A549 (cell line): ENCODE measurements at regions not wholly inside any gene's neighbourhood (a gene's known extent, or its start where the extent isn't known, plus 50 kb on each side); places are given as distances from the start of the nearest gene placed in this dataset.

Source experiments
- ATAC-seq, 2 experiments: fragments of 200-7000 bp in 1 of 2; fragments of >200 bp in 1 of 2; cut with Nextera tagmentation in 1 of 2; cut with Tn5 transposase in 1 of 2; 3 replicates each; pipeline versions ENCODE4 v1.8.0 to v1.9.1; 2018 to 2020; ENCODE audit warnings: mild to moderate bottlenecking in 1 of 2, moderate library complexity in 1 of 2
- CTCF ChIA-PET: fragments of 300-600 bp; sonication (Branson Sonifier 250); formaldehyde crosslinking; extraction: SDS; loops from one replicate; lab custom pipeline; 2021; ENCODE audit warnings: antibody characterized with exemption, inconsistent platforms; lab: Yijun Ruan, JAX
- POLR2A ChIA-PET: fragments of 350-600 bp; formaldehyde crosslinking; extraction: SDS; loops from one replicate; lab custom pipeline; 2021; ENCODE audit warnings: antibody characterized with exemption, inconsistent platforms; lab: Yijun Ruan, JAX
- DNase-seq, 2 experiments: peaks; one replicate each; pipeline versions ENCODE4 v3.0.0 to v3.0.0-alpha.2; 2011 to 2016; ENCODE audit warnings: low read depth in 1 of 2, low spot score in 1 of 2
- FAIRE-seq: peaks from 2 replicates; lab custom pipeline; 2011; peaks lifted over from hg19 to GRCh38; lab: Jason Lieb, UNC
- H3K27ac ChIP-seq, 2 experiments: fragments of >200 bp; sonication (Bioruptor Twin); formaldehyde crosslinking; 3 replicates each; pipeline ENCODE4 v1.5.1; 2016 to 2017
- H3K4me1 ChIP-seq: fragments of >200 bp; sonication (Bioruptor Twin); formaldehyde crosslinking; 3 replicates; pipeline ENCODE4 v1.6.1; 2016
- H3K4me2 ChIP-seq: fragments of >200 bp; sonication (Bioruptor Twin); formaldehyde crosslinking; 3 replicates; pipeline ENCODE4 v1.6.1; 2016
- H3K4me3 ChIP-seq: fragments of >200 bp; sonication (Bioruptor Twin); formaldehyde crosslinking; 3 replicates; pipeline ENCODE4 v1.5.1; 2016
- H3K9me3 ChIP-seq: fragments of >200 bp; sonication (Bioruptor Twin); formaldehyde crosslinking; 3 replicates; pipeline ENCODE4 v1.6.1; 2016
- CBX8 ChIP-seq: fragments of 200-600 bp; sonication (generic); IDR thresholded peaks from 2 replicates; pipeline ENCODE4 v1.6.1; 2016
- CHD2 ChIP-seq: fragments of 150-350 bp; IDR thresholded peaks from 2 replicates; pipeline ENCODE4 v1.6.1; 2014; ENCODE audit warnings: low read length; ENCODE audit not compliant: partially characterized antibody
- EP300 ChIP-seq, 2 experiments: fragments of >200 bp; sonication (Bioruptor Twin); formaldehyde crosslinking; IDR thresholded peaks; 2 replicates in 1 of 2; 3 replicates in 1 of 2; pipeline ENCODE4 v1.6.1; 2016 to 2017
- FOXS1 ChIP-seq: fragments of 250-450 bp; sonication (Bioruptor Pico); IDR thresholded peaks from 2 replicates; pipeline ENCODE4 v1.5.0; 2020; ENCODE audit warnings: mild to moderate bottlenecking, moderate library complexity
- HOXB5 ChIP-seq: fragments of 250-450 bp; sonication (Bioruptor Pico); IDR thresholded peaks from 2 replicates; pipeline ENCODE4 v1.5.0; 2020; ENCODE audit warnings: mild to moderate bottlenecking, moderate library complexity
- JUNB ChIP-seq: fragments of >200 bp; sonication (Bioruptor Twin); formaldehyde crosslinking; IDR thresholded peaks from 2 replicates; pipeline ENCODE4 v1.6.1; 2016
- MAZ ChIP-seq: fragments of 150-350 bp; IDR thresholded peaks from 2 replicates; pipeline ENCODE4 v1.6.1; 2014; ENCODE audit warnings: antibody characterized with exemption, low read depth, low read length, borderline replicate concordance
- NFE2L2 ChIP-seq: fragments of 150-350 bp; conservative IDR thresholded peaks from 2 replicates; pipeline ENCODE4 v1.6.1; 2014; ENCODE audit warnings: low read length
- NR3C1 ChIP-seq: fragments of >200 bp; sonication (Bioruptor Twin); formaldehyde crosslinking; IDR thresholded peaks from 3 replicates; pipeline ENCODE4 v1.6.1; 2017
- SREBF2 ChIP-seq: fragments of 450-650 bp; IDR thresholded peaks from 2 replicates; pipeline ENCODE4 v1.6.1; 2014; ENCODE audit warnings: mild to moderate bottlenecking, moderate library complexity
- ZFP36 ChIP-seq: fragments of 450-650 bp; IDR thresholded peaks from 2 replicates; pipeline ENCODE4 v1.6.1; 2014; ENCODE audit warnings: borderline replicate concordance; ENCODE audit not compliant: partially characterized antibody
- ZNF302 ChIP-seq: fragments of 250-450 bp; sonication (Bioruptor Pico); IDR thresholded peaks from 2 replicates; pipeline ENCODE4 v1.9.0; 2021; ENCODE audit warnings: inconsistent platforms, mild to moderate bottlenecking, moderate library complexity
- WGBS: methylation state at CpG from one replicate; pipeline ENCODE4 v1.1.6; 2017; ENCODE audit errors: missing lambda C conversion rate; 5-methylcytosine and 5-hydroxymethylcytosine counted together
- TF ChIP-seq, protein P1 (sequence below): IDR thresholded peaks from 2 replicates; pipeline ENCODE4 v1.6.1; 2012
- TF ChIP-seq, protein P2 (sequence below): fragments of >200 bp; sonication (Bioruptor Twin); formaldehyde crosslinking; IDR thresholded peaks from 3 replicates; pipeline ENCODE4 v1.6.1; 2016
- TF ChIP-seq, protein P3 (sequence below): fragments of >200 bp; sonication (Bioruptor Twin); formaldehyde crosslinking; IDR thresholded peaks from 3 replicates; pipeline ENCODE4 v1.5.1; 2016
- TF ChIP-seq, protein P4 (sequence below): IDR thresholded peaks from 2 replicates; pipeline ENCODE4 v1.6.1; 2012
- TF ChIP-seq, protein P5 (sequence below): fragments of 450-650 bp; IDR thresholded peaks from 2 replicates; pipeline ENCODE4 v1.6.1; 2014; ENCODE audit warnings: antibody characterized with exemption
- TF ChIP-seq, protein P6 (sequence below): fragments of 200-600 bp; sonication (generic); IDR thresholded peaks from 2 replicates; pipeline ENCODE4 v1.6.1; 2016; ENCODE audit warnings: antibody characterized with exemption, mild to moderate bottlenecking, moderate library complexity

DNA sequence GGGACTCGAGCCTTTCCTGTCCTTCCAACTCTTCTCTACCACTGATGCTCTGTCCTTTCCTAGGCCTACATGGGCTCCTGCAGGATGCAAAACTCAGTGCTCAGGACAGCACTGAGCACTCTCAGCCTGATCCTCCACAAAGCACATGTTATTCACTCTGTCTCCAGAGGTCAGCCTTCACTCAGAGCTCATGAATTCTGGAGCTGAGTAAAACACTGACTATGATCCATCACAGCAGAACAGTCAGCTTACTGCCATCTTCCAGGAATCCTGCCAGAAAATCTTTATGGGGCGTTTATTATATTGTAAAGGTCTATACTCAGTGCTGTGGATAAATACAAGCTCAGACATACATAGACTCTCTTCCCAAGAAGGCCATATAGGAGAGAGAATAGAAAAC, 121.5 kb upstream of the CPEB2 start:
- H3K9me3 ChIP-seq: no peaks in the 10 kb centered on the region
- WGBS: 58% methylated on average over 2 of the region's 2 CpGs
- H3K4me1 ChIP-seq: 0 out of 3 replicates have a peak, but pooled peaks cover 8% of the 10 kb centered on the region
- ChIA-PET POLR2A (no interaction called here), CTCF (interaction anchor here (1.2 kb wide), 1 partner anchor 10 kb away, joined by 3 read pairs; no protein-coding TSS in a partner anchor)
- ATAC-seq (no peak), FAIRE-seq (no peak), DNase-seq (no peak)
- no peak overlapping the region for H3K4me3 ChIP-seq
- TF ChIP-seq ZFP36: no peak
- TF ChIP-seq, protein P1, sequence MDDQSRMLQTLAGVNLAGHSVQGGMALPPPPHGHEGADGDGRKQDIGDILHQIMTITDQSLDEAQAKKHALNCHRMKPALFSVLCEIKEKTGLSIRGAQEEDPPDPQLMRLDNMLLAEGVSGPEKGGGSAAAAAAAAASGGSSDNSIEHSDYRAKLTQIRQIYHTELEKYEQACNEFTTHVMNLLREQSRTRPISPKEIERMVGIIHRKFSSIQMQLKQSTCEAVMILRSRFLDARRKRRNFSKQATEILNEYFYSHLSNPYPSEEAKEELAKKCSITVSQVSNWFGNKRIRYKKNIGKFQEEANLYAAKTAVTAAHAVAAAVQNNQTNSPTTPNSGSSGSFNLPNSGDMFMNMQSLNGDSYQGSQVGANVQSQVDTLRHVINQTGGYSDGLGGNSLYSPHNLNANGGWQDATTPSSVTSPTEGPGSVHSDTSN: no peak
- no peak for TF ChIP-seq NFE2L2
- TF ChIP-seq JUNB: no peak
- TF ChIP-seq, protein P2, sequence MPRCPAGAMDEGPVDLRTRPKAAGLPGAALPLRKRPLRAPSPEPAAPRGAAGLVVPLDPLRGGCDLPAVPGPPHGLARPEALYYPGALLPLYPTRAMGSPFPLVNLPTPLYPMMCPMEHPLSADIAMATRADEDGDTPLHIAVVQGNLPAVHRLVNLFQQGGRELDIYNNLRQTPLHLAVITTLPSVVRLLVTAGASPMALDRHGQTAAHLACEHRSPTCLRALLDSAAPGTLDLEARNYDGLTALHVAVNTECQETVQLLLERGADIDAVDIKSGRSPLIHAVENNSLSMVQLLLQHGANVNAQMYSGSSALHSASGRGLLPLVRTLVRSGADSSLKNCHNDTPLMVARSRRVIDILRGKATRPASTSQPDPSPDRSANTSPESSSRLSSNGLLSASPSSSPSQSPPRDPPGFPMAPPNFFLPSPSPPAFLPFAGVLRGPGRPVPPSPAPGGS: no peak
- TF ChIP-seq, protein P3, sequence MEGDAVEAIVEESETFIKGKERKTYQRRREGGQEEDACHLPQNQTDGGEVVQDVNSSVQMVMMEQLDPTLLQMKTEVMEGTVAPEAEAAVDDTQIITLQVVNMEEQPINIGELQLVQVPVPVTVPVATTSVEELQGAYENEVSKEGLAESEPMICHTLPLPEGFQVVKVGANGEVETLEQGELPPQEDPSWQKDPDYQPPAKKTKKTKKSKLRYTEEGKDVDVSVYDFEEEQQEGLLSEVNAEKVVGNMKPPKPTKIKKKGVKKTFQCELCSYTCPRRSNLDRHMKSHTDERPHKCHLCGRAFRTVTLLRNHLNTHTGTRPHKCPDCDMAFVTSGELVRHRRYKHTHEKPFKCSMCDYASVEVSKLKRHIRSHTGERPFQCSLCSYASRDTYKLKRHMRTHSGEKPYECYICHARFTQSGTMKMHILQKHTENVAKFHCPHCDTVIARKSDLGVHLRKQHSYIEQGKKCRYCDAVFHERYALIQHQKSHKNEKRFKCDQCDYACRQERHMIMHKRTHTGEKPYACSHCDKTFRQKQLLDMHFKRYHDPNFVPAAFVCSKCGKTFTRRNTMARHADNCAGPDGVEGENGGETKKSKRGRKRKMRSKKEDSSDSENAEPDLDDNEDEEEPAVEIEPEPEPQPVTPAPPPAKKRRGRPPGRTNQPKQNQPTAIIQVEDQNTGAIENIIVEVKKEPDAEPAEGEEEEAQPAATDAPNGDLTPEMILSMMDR: no peak
- no peak for TF ChIP-seq CHD2
- H3K4me2 ChIP-seq: no peak overlapping the region
- no peak overlapping the region for H3K27ac ChIP-seq

DNA sequence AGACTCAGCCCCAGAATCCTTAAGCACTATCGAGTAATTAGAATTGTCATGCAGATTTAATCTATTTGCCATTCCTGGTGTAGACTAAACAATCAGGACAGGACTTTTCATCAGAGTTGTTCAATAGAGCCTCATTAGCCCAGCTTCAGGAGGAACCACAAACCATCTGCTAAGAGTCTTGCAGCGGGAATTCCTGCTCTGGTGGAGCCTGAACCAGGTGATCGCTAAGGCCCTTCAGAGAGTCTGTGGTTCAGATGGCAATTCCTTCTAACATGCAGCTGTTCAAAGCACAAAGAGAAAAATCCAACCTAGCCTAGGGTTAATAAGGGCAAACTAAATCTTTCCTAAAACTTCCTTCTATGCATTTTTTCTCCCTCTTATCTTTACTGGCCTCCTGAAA, 119.1 kb upstream of the CPEB2 start:
- Histone ChIP-seq H3K27ac (no peak overlapping the region), H3K4me3 (no peak overlapping the region), H3K4me1 (peaks cover 8% of the 10 kb centered on the region; the same call in 1 of the 3 replicates), H3K4me2 (no peak overlapping the region), H3K9me3 (no peaks in the 10 kb centered on the region)
- ATAC-seq (no peak), DNase-seq (no peak), FAIRE-seq (no peak)
- CTCF ChIA-PET: interaction anchor here (1.2 kb wide), 1 partner anchor 11 kb away, joined by 4 read pairs; no protein-coding TSS in a partner anchor
- TF ChIP-seq, protein P1: no peak
- TF ChIP-seq FOXS1 (CRISPR knock-in tag) (no peak), EP300 (IDR thresholded peaks at IDR 0.05) (no peak), CHD2 (no peak), NR3C1 (no peak), CBX8 (no peak), SREBF2 (no peak), MAZ (no peak), ZNF302 (CRISPR knock-in tag) (no peak), HOXB5 (no peak)
- TF ChIP-seq, protein P2: no peak
- TF ChIP-seq, protein P4, sequence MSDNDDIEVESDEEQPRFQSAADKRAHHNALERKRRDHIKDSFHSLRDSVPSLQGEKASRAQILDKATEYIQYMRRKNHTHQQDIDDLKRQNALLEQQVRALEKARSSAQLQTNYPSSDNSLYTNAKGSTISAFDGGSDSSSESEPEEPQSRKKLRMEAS: no peak
- TF ChIP-seq, protein P5, sequence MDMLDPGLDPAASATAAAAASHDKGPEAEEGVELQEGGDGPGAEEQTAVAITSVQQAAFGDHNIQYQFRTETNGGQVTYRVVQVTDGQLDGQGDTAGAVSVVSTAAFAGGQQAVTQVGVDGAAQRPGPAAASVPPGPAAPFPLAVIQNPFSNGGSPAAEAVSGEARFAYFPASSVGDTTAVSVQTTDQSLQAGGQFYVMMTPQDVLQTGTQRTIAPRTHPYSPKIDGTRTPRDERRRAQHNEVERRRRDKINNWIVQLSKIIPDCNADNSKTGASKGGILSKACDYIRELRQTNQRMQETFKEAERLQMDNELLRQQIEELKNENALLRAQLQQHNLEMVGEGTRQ: no peak
- TF ChIP-seq, protein P6, sequence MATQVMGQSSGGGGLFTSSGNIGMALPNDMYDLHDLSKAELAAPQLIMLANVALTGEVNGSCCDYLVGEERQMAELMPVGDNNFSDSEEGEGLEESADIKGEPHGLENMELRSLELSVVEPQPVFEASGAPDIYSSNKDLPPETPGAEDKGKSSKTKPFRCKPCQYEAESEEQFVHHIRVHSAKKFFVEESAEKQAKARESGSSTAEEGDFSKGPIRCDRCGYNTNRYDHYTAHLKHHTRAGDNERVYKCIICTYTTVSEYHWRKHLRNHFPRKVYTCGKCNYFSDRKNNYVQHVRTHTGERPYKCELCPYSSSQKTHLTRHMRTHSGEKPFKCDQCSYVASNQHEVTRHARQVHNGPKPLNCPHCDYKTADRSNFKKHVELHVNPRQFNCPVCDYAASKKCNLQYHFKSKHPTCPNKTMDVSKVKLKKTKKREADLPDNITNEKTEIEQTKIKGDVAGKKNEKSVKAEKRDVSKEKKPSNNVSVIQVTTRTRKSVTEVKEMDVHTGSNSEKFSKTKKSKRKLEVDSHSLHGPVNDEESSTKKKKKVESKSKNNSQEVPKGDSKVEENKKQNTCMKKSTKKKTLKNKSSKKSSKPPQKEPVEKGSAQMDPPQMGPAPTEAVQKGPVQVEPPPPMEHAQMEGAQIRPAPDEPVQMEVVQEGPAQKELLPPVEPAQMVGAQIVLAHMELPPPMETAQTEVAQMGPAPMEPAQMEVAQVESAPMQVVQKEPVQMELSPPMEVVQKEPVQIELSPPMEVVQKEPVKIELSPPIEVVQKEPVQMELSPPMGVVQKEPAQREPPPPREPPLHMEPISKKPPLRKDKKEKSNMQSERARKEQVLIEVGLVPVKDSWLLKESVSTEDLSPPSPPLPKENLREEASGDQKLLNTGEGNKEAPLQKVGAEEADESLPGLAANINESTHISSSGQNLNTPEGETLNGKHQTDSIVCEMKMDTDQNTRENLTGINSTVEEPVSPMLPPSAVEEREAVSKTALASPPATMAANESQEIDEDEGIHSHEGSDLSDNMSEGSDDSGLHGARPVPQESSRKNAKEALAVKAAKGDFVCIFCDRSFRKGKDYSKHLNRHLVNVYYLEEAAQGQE: no peak
- POLR2A ChIA-PET: no interaction called here
- 88% methylated on average over 3 of the region's 3 CpGs for WGBS
